ENCODE measurements at regions not wholly inside any gene's neighbourhood (a gene's known extent, or its start where the extent isn't known, plus 50 kb on each side); places are given as distances from the start of the nearest gene placed in this dataset.

DNA sequence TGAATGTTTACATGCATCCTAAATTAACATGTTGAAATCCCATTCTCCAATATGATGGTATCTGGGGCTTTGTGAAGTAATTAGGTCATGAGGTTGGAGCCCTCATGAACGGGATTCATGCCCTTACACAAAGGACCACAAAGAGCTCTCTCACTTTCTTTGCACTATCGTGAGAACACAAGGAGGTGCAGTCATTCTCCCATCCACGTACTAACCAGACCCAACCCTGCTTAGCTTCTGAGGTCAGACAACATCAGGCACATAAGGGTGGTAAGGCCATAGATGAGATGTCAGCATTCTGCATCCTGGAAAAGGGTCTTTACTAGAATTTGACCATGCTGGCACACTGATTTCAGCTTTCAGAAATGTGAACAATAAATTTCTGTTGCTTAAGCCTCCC is 1211.9 kb upstream of the MIR17HG start:
- H3K9me3 Mint-ChIP-seq = peaks cover 1 to 13% (median 3%) of the 10 kb centered on the region in 3 donors
- H3K27me3 Mint-ChIP-seq = no peaks in the 10 kb centered on the region
- H3K27ac Mint-ChIP-seq = no peak overlapping the region
- no peaks in the 10 kb centered on the region for H3K4me1 Mint-ChIP-seq
- no peaks in the 10 kb centered on the region for H3K36me3 Mint-ChIP-seq
- H3K4me3 Mint-ChIP-seq = no peak overlapping the region

DNA sequence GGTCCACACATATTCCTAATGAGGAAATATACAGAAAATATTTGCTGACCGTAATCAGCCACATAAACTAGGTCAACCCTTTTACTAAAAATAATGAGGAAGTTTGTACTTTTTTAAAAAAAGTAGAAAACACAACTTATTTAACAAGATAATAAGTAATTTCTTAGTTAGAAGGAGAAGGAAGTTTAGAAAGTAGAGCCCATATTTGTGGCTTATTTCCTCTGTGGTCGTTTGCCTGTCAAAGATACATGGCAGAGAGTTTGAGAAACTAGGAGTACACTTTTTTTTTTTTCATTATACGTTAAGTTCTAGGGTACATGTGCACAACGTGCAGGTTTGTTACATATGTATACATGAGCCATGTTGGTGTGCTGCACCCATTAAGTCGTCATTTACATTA is 1205.2 kb upstream of the MIR17HG start:
- Mint-ChIP-seq H3K4me1 (no peaks in the 10 kb centered on the region), H3K27me3 (no peaks in the 10 kb centered on the region), H3K9me3 (peaks cover 0 to 10% (median 0%) of the 10 kb centered on the region in 3 donors), H3K4me3 (no peak overlapping the region), H3K36me3 (no peaks in the 10 kb centered on the region), H3K27ac (no peak overlapping the region)

DNA sequence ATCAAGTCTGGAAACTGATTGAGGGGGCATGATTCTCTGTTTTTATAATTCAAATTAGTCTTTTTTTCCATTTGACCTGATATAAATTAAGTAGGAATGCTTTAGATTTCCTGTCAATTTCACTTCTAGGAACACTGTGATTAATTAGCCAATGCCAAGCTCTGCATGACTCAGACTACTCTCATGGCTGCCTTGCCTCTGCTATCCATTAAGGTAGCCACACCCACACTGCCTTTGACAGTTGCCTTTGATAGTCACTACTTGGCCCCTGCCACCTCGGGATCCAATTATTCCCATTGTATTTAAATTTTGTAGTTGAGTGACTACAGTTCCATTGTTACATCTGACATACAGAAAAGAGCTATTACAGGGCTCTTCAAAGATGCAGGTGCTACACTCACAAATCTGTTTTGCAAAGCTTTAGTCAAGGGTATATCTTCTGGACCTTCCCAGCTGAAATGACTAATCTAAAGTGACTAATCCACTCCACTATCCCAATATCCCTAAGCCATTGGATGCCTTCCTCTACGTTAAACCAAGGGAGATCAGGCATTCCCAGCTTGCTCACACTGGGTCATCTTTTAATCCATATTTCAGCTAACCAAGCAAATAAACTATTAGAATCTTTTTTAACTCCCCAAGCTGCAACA is 1193.1 kb upstream of the MIR17HG start:
- H3K27me3 Mint-ChIP-seq = no peaks in the 10 kb centered on the region
- H3K36me3 Mint-ChIP-seq = no peaks in the 10 kb centered on the region
- no peak overlapping the region for H3K27ac Mint-ChIP-seq
- H3K4me3 Mint-ChIP-seq = no peak overlapping the region
- no peaks in the 10 kb centered on the region for H3K4me1 Mint-ChIP-seq
- H3K9me3 Mint-ChIP-seq = peaks cover 2 to 14% (median 2%) of the 10 kb centered on the region in 3 donors

DNA sequence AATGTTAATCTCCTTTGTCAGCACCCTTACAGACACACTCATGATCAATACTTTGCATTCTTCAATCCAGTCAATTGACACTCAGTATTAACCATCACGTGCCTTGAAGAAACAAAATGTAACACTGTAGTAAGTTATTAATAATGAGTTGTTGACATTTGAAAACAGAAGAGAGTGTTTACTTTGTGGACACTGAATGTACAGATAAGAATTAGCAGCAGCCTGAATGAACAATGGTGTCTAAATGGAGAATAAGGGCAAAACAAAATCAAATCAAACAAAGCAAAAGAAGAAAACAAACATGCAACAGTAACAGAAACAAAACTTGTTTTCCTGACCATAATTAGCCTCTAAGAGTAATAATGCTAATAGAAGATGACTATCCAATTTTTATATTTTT is 1191.1 kb upstream of the MIR17HG start:
- H3K4me1 Mint-ChIP-seq = no peaks in the 10 kb centered on the region
- H3K9me3 Mint-ChIP-seq = peaks cover 2 to 19% (median 4%) of the 10 kb centered on the region in 3 donors
- H3K27ac Mint-ChIP-seq = no peak overlapping the region
- no peaks in the 10 kb centered on the region for H3K36me3 Mint-ChIP-seq
- H3K4me3 Mint-ChIP-seq = no peak overlapping the region
- H3K27me3 Mint-ChIP-seq = no peaks in the 10 kb centered on the region

DNA sequence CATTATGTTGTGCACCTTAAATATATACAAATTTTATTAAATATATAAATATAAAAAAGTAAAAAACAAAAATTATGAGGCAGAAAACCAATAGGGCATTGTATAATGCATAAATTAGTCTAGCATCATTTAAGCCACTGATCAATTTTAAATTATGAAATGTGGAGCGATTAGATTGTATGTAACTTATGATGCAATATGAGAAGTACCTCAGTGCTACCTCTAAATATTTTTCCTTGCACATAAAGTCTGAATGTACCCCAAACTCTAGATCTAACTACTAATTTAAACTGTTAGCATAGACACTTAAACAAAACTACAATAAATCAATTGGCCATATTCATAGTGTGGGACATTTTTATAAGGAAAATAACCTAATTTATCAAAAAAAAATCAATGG is 1178.5 kb upstream of the MIR17HG start:
- Mint-ChIP-seq H3K36me3 (no peaks in the 10 kb centered on the region), H3K27me3 (no peaks in the 10 kb centered on the region), H3K4me1 (no peaks in the 10 kb centered on the region), H3K4me3 (no peak overlapping the region), H3K9me3 (peaks cover 5 to 18% (median 6%) of the 10 kb centered on the region in 3 donors), H3K27ac (no peak overlapping the region)

DNA sequence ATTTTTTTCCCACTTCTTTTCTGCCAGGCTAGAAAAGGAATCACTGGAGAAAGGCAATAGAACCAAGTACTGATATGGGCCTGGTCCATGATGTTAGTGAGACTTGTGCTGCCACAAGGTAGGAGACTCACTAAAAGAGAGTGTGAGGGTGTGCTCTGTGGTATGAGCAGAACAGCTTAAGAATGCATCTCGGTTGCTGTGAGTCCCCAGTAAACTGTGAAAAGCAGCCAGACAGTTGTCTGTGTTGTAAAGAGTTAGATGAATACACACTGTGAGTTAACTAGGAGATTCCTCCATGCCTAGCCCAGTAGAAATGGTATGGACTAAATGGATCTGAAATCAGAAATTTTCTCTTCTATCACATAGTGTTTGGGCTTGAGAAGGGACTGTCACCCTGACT is 1177.3 kb upstream of the MIR17HG start:
- Mint-ChIP-seq H3K9me3 (peaks cover 2 to 15% (median 5%) of the 10 kb centered on the region in 3 donors), H3K4me3 (no peak overlapping the region), H3K27ac (no peak overlapping the region), H3K27me3 (no peaks in the 10 kb centered on the region), H3K36me3 (no peaks in the 10 kb centered on the region), H3K4me1 (no peaks in the 10 kb centered on the region)

DNA sequence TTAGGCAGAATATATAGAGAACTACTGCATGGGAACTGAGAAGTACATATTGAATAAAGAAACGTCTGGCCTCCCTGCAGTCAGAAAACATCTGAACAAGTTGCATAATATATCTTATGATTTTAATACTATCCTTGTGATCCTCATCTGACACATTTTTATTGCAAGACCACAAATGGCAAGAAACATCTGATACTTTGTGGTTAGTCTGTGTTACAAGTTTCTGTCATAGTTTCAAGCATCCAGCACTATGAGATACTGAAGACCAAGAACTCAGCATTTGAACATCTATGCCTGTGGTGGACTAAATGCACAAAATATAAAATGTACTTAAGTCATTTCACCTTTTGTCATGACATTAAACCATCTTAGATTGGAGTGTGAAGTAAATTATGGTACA is 1175.8 kb upstream of the MIR17HG start:
- H3K4me3 Mint-ChIP-seq = no peak overlapping the region
- no peaks in the 10 kb centered on the region for H3K27me3 Mint-ChIP-seq
- no peak overlapping the region for H3K27ac Mint-ChIP-seq
- H3K36me3 Mint-ChIP-seq = no peaks in the 10 kb centered on the region
- no peaks in the 10 kb centered on the region for H3K4me1 Mint-ChIP-seq
- H3K9me3 Mint-ChIP-seq = peaks cover 2 to 13% (median 6%) of the 10 kb centered on the region in 3 donors

DNA sequence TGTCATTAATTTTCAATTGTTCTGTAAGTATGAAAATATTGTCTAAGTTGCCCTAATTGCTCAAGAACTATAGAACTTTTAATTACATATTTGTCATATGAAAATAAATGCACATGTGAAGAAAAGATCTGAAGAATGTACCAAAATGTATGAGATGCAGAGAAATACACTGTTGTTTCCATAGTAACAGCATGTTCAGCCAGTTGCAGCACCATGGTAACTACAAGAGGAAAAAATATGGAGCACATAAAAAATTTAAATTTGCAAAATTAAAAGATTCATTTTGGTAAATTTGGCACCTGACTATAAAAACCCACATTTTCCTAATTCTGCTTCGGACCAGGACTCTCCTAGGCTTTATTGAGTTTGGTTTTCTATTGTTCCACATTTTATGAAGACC is 1170.0 kb upstream of the MIR17HG start:
- Mint-ChIP-seq H3K4me3 (no peak overlapping the region), H3K9me3 (peaks cover 0 to 9% (median 4%) of the 10 kb centered on the region in 3 donors), H3K27ac (no peak overlapping the region), H3K36me3 (no peaks in the 10 kb centered on the region), H3K27me3 (no peaks in the 10 kb centered on the region), H3K4me1 (no peaks in the 10 kb centered on the region)

DNA sequence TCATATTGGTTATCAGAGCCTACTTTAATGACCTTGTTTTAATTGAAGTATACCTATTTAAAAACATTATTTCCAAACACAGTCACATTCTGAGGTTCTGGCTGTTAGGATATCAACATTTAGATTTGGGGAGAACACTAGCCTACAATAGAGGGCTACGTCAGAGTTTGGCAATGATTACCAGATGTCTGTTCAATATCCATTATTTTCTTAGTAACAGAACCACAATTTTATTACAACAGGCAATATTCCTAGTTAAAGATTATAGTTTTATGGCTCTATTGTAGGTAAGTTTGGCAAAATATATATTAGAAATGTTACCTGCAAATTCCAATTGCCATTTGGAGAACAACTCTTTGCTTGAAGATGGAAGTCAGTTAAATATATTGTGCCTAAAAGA is 1163.1 kb upstream of the MIR17HG start:
- no peaks in the 10 kb centered on the region for H3K4me1 Mint-ChIP-seq
- no peaks in the 10 kb centered on the region for H3K36me3 Mint-ChIP-seq
- no peak overlapping the region for H3K4me3 Mint-ChIP-seq
- H3K9me3 Mint-ChIP-seq = peaks cover 0 to 26% (median 0%) of the 10 kb centered on the region in 3 donors
- no peaks in the 10 kb centered on the region for H3K27me3 Mint-ChIP-seq
- no peak overlapping the region for H3K27ac Mint-ChIP-seq

DNA sequence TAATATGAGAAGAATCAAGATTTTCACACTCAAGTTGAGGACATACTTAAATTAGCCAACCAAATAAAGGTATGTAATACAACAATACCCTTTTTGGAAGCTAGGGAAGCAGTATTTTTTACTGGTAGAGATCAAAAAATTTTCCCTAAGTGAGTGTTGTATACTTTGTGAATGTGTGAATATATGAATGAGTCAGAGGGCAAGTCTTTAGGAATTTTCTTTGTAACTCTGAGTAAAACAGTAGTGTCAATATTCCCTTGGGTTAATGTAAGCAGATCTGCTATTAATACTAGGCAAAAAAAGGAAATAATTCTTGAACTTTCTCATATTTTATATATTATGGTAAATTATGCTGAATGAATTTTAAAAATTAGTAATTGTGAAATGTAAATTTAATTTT is 1161.8 kb upstream of the MIR17HG start:
- Mint-ChIP-seq H3K4me3 (no peak overlapping the region), H3K27me3 (no peaks in the 10 kb centered on the region), H3K4me1 (no peaks in the 10 kb centered on the region), H3K36me3 (no peaks in the 10 kb centered on the region), H3K27ac (no peak overlapping the region), H3K9me3 (peaks cover 0 to 22% (median 0%) of the 10 kb centered on the region in 3 donors)

DNA sequence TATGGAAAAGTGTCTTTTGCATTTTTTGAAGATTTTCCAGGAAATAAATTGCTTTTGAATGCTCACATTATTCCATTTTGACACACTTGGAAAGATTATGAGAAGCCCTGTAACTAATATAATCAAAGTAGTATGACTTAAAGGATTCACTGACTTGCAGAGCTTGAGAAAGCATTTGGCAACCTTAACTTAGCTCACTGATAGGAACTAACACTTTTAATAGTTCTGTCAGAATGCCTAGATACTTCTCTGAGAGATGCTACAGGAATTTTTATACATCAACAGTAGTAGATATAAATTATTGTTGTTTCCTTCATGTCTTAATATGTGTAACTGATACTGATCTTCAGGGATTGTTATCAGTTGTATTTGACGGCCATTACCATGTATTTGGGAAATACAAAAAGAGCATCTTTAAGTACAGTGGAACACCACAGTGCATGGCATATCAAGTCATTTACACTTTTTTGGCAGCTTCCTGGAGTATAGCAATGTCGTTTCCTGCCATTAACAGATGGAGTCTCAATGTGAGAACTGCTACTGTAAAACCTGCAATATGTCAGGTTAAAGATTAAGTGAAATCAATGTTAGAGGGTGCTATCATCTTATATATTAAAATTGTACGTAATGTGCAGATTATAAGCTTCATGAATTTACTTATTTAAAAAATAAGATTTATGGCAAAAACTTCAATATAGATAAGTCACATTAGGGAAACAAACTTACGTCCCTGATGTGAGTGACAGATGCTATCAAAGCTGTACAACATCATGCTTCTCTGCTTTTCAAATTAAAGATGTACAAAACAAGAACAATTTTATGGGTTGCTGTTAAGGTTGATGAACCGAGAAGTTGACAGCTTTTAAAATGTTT is 1159.8 kb upstream of the MIR17HG start:
- Mint-ChIP-seq H3K36me3 (no peaks in the 10 kb centered on the region), H3K9me3 (peaks cover 0 to 20% (median 1%) of the 10 kb centered on the region in 3 donors), H3K27ac (no peak overlapping the region), H3K4me3 (no peak overlapping the region), H3K27me3 (no peaks in the 10 kb centered on the region), H3K4me1 (no peaks in the 10 kb centered on the region)

DNA sequence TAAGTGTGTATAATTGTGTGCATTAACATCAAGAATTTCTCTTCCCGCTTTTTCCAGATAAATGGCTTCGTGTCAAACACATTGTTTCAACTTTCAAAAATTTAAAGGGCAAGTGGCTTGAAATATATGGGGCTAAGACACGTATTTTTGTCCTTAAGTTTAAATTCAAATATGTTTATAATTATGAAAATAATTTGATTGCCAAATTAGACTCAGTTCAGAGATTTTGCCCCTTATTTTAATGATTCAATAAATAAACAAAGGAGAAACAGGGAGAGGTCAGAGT is 1159.2 kb upstream of the MIR17HG start:
- Mint-ChIP-seq H3K36me3 (no peaks in the 10 kb centered on the region), H3K9me3 (peaks cover 0 to 20% (median 1%) of the 10 kb centered on the region in 3 donors), H3K27ac (no peak overlapping the region), H3K4me3 (no peak overlapping the region), H3K4me1 (no peaks in the 10 kb centered on the region), H3K27me3 (no peaks in the 10 kb centered on the region)

DNA sequence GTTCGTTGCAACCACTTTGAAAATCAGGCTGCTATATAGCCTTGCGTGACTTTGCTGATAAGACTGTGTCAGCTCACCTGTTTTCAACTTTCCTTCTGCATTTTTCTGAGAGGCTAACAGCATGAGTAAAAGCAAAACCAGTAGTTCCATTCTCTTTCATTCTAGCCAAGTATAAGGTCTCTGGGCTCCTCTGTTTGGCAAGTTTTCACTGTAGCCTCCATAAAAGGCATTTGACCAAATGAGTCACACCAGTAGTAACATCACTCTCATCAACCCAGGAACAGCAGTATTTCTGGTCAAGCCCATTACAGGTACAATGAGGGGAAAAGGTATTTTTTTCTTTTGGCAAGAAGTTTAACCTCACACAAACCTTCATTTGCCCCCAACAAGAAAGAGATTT is 1149.8 kb upstream of the MIR17HG start:
- H3K9me3 Mint-ChIP-seq = peaks cover 5 to 8% (median 6%) of the 10 kb centered on the region in 3 donors
- no peak overlapping the region for H3K27ac Mint-ChIP-seq
- peaks cover 2% of the 10 kb centered on the region for H3K36me3 Mint-ChIP-seq
- H3K4me1 Mint-ChIP-seq = peaks cover 0 to 1% (median 0%) of the 10 kb centered on the region in 3 donors
- H3K27me3 Mint-ChIP-seq = no peaks in the 10 kb centered on the region
- H3K4me3 Mint-ChIP-seq = no peak overlapping the region

DNA sequence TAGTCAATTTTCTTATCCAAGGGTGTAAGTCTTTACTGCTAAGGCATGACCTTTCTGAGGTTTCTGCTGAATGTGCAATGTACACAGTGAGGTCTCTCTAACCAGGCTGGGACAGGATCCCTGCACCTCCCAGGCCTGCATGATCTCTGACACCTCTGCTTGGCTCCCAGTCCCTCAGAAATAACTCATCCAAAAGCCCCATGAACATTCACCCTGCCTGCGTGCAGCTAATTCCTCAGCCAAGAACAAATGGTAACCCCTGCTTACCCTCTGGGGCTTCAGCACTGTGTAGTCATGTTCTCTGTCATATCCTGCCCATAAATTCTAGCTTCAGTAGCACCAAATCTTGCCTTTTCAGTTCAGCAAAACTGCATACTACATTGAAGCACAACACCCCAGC is 1146.3 kb upstream of the MIR17HG start:
- H3K27me3 Mint-ChIP-seq = no peaks in the 10 kb centered on the region
- H3K36me3 Mint-ChIP-seq = peaks cover 2% of the 10 kb centered on the region
- peaks cover 0 to 1% (median 0%) of the 10 kb centered on the region in 3 donors for H3K4me1 Mint-ChIP-seq
- peak overlapping the region in 1 of 3 donors; percentile 3 for H3K27ac Mint-ChIP-seq
- no peak overlapping the region for H3K4me3 Mint-ChIP-seq
- peaks cover 3 to 10% (median 6%) of the 10 kb centered on the region in 3 donors for H3K9me3 Mint-ChIP-seq

DNA sequence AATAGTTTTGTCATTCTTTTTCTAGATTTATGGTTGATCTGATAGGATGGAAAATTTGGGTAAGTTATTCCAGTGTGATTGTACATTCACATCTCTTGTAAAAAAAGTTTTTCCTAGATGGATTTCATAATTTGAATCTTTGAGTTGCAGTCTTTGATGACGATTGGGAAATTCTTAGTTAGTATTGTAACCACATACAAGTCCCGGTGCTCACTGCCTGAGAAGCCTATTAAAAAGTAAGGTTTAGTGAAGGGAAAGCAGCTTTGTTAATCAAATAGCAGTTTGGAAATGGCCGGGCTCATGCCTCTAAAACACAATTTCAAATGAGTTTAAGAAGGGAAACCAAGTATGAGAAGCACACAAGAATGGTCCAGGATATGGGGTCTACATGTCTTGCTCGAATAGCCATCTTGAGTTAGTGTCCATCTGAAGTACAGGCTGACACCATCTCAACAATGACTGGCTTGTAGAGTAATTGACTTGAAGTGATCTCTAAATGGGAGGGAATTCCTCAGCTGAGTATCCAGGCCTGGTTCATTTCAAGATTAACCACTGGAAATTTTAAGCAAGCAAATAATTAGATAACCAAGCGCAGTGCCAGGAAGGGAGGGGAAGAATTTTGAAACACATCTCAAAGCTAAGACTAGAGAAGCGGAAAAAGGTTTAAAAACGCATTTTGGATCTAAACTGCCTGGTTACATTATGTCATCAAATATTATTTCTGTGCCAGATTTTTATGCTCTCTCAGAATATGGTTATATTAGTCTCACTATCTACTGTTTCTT is 1145.6 kb upstream of the MIR17HG start:
- Mint-ChIP-seq H3K4me3 (no peak overlapping the region), H3K9me3 (peaks cover 3 to 11% (median 6%) of the 10 kb centered on the region in 3 donors), H3K27me3 (no peaks in the 10 kb centered on the region), H3K27ac (peak overlapping the region in 1 of 3 donors; percentile 3), H3K4me1 (peaks cover 0 to 1% (median 0%) of the 10 kb centered on the region in 3 donors), H3K36me3 (peaks cover 2% of the 10 kb centered on the region)
